ENCODE measurements at regions not wholly inside any gene's neighbourhood (a gene's known extent, or its start where the extent isn't known, plus 50 kb on each side); places are given as distances from the start of the nearest gene placed in this dataset.
A peak's percentile ranks its signal among the peaks of the same experiment; 100 is the strongest.
"Not testable (repeated sequence)": the region's sequence is repeated elsewhere in the genome, so short reads cannot be mapped to it uniquely, and the experiment has no call there.

GRCh38 chr6:14573267-14573666, 455.7 kb downstream of the CD83 start:
- H3K4me3 ChIP-seq (ENCODE audit: low read length): no peak overlapping the region
- no peak for DNase-seq (ENCODE audit: low read depth, low spot score)

- H3K4me3 ChIP-seq (ENCODE audit: low read length): no peak overlapping the region
- DNase-seq (ENCODE audit: low read depth, low spot score): no peak
These were observed 456.2 kb downstream of the CD83 start for GRCh38 chr6:14573703-14574290.

GRCh38 chr6:14575961-14576360, 458.4 kb downstream of the CD83 start:
- no peak for DNase-seq (ENCODE audit: low read depth, low spot score)
- no peak overlapping the region for H3K4me3 ChIP-seq (ENCODE audit: low read length)

GRCh38 chr6:14578994-14579393, 461.4 kb downstream of the CD83 start:
- H3K4me3 ChIP-seq (ENCODE audit: low read length): no peak overlapping the region
- DNase-seq (ENCODE audit: low read depth, low spot score): no peak

- no peak for DNase-seq (ENCODE audit: low read depth, low spot score)
- no peak overlapping the region for H3K4me3 ChIP-seq (ENCODE audit: low read length)
These were observed 465.2 kb downstream of the CD83 start for GRCh38 chr6:14582749-14583148.

- DNase-seq (ENCODE audit: low read depth, low spot score): no peak
- H3K4me3 ChIP-seq (ENCODE audit: low read length): no peak overlapping the region
These were observed 466.3 kb downstream of the CD83 start for GRCh38 chr6:14583826-14584225.

- no peak overlapping the region for H3K4me3 ChIP-seq (ENCODE audit: low read length)
- DNase-seq (ENCODE audit: low read depth, low spot score): no peak
These were observed 466.9 kb downstream of the CD83 start for GRCh38 chr6:14584450-14584849.

GRCh38 chr6:14585689-14586088, 468.1 kb downstream of the CD83 start:
- no peak for DNase-seq (ENCODE audit: low read depth, low spot score)
- H3K4me3 ChIP-seq (ENCODE audit: low read length): no peak overlapping the region

GRCh38 chr6:14589175-14589574, 471.6 kb downstream of the CD83 start:
- DNase-seq (ENCODE audit: low read depth, low spot score): no peak
- no peak overlapping the region for H3K4me3 ChIP-seq (ENCODE audit: low read length)

GRCh38 chr6:14590586-14590985, 473.0 kb downstream of the CD83 start:
- no peak for DNase-seq (ENCODE audit: low read depth, low spot score)

GRCh38 chr6:14591998-14592397, 474.4 kb downstream of the CD83 start:
- H3K4me3 ChIP-seq (ENCODE audit: low read length): no peak overlapping the region
- no peak for DNase-seq (ENCODE audit: low read depth, low spot score)

More at GRCh38 chr6:14590586-14590985, 473.0 kb downstream of the CD83 start:
- H3K4me3 ChIP-seq (ENCODE audit: low read length): no peak overlapping the region

GRCh38 chr6:14593286-14593685, 475.7 kb downstream of the CD83 start:
- no peak overlapping the region for H3K4me3 ChIP-seq (ENCODE audit: low read length)
- DNase-seq (ENCODE audit: low read depth, low spot score): no peak

GRCh38 chr6:14595751-14596150, 478.2 kb downstream of the CD83 start:
- H3K4me3 ChIP-seq (ENCODE audit: low read length): no peak overlapping the region
- DNase-seq (ENCODE audit: low read depth, low spot score): no peak

- H3K4me3 ChIP-seq (ENCODE audit: low read length): no peak overlapping the region
- DNase-seq (ENCODE audit: low read depth, low spot score): peak; percentile 48
These were observed 478.8 kb downstream of the CD83 start for GRCh38 chr6:14596410-14596809.

GRCh38 chr6:14597090-14597489, 479.5 kb downstream of the CD83 start:
- DNase-seq (ENCODE audit: low read depth, low spot score): no peak
- no peak overlapping the region for H3K4me3 ChIP-seq (ENCODE audit: low read length)

- no peak for DNase-seq (ENCODE audit: low read depth, low spot score)
- no peak overlapping the region for H3K4me3 ChIP-seq (ENCODE audit: low read length)
These were observed 480.7 kb downstream of the CD83 start for GRCh38 chr6:14598017-14598864.

GRCh38 chr6:14600306-14600705, 482.7 kb downstream of the CD83 start:
- DNase-seq (ENCODE audit: low read depth, low spot score); H3K4me3 ChIP-seq (ENCODE audit: low read length): not testable (repeated sequence)

- H3K4me3 ChIP-seq (ENCODE audit: low read length): no peak overlapping the region
- no peak for DNase-seq (ENCODE audit: low read depth, low spot score)
These were observed 483.9 kb downstream of the CD83 start for GRCh38 chr6:14601490-14601889.

GRCh38 chr6:14606353-14606752, 488.8 kb downstream of the CD83 start:
- no peak overlapping the region for H3K4me3 ChIP-seq (ENCODE audit: low read length)
- DNase-seq (ENCODE audit: low read depth, low spot score): no peak

- H3K4me3 ChIP-seq (ENCODE audit: low read length): no peak overlapping the region
- DNase-seq (ENCODE audit: low read depth, low spot score): no peak
These were observed 492.6 kb downstream of the CD83 start for GRCh38 chr6:14610141-14610540.
